ENCODE measurements at regions not wholly inside any gene's neighbourhood (a gene's known extent, or its start where the extent isn't known, plus 50 kb on each side); places are given as distances from the start of the nearest gene placed in this dataset.
"Not testable (repeated sequence)": the region's sequence is repeated elsewhere in the genome, so short reads cannot be mapped to it uniquely, and the experiment has no call there.

GRCh38 chrX:107296184-107296583 lies 89.8 kb downstream of the DNAAF6 start:
- not testable (repeated sequence) for TF ChIP-seq ZNF704 (CRISPR knock-in tag; IDR thresholded peaks at IDR 0.05; ENCODE audit: borderline replicate concordance); MAZ (IDR thresholded peaks at IDR 0.05; ENCODE audit: borderline replicate concordance, low read depth, low read length); MAZ (CRISPR knock-in tag; IDR thresholded peaks at IDR 0.05; ENCODE audit: low read depth); CTCF (CRISPR knock-in tag; IDR thresholded peaks at IDR 0.05); NCOA2 (CRISPR knock-in tag; IDR thresholded peaks at IDR 0.05); PHB2 (IDR thresholded peaks at IDR 0.05; ENCODE audit: partially characterized antibody); SMARCC2 (IDR thresholded peaks at IDR 0.05); ZNF580 (CRISPR knock-in tag; IDR thresholded peaks at IDR 0.05; ENCODE audit: borderline replicate concordance, low read depth); ZNF331 (CRISPR knock-in tag; IDR thresholded peaks at IDR 0.05); ATF2 (CRISPR knock-in tag; IDR thresholded peaks at IDR 0.05); AGO1 (IDR thresholded peaks at IDR 0.05; ENCODE audit: low read depth, low read length, poor library complexity, severe bottlenecking); POLR2AphosphoS5 (IDR thresholded peaks at IDR 0.05; ENCODE audit: low read depth, low read length)
